ENCODE measurements at regions not wholly inside any gene's neighbourhood (a gene's known extent, or its start where the extent isn't known, plus 50 kb on each side); places are given as distances from the start of the nearest gene placed in this dataset.

- TF ChIP-seq CTCF (IDR thresholded peaks at IDR 0.05; ENCODE audit: insufficient read depth, low read length) (no peak), GABPA (IDR thresholded peaks at IDR 0.05; ENCODE audit: low read depth) (no peak), REST (IDR thresholded peaks at IDR 0.05; ENCODE audit: insufficient replicate concordance, low read depth) (no peak), POLR2AphosphoS5 (IDR thresholded peaks at IDR 0.05; ENCODE audit: low read depth) (no peak), SPI1 (IDR thresholded peaks at IDR 0.05; ENCODE audit: borderline replicate concordance, low read depth) (no peak)
These were observed 180.8 kb downstream of the KLHL28 start for GRCh38 chr14:44780989-44781388.

GRCh38 chr14:44778604-44779003 is 183.1 kb downstream of the KLHL28 start:
- no peaks in the 10 kb centered on the region for H3K27me3 ChIP-seq (ENCODE audit: insufficient read depth, poor library complexity, severe bottlenecking)
- no peak overlapping the region for H3K4me3 ChIP-seq (replicated peaks; ENCODE audit: insufficient read depth, low read length)
- DNase-seq (ENCODE audit: low read depth in 1 of 2, low spot score in 1 of 2): no peak
- no peak for TF ChIP-seq REST (IDR thresholded peaks at IDR 0.05; ENCODE audit: insufficient replicate concordance, low read depth)
- no peak overlapping the region for H3K27ac ChIP-seq (replicated peaks)

More at GRCh38 chr14:44780989-44781388, 180.8 kb downstream of the KLHL28 start:
- Histone ChIP-seq H3K4me3 (replicated peaks; ENCODE audit: insufficient read depth, low read length) (no peak overlapping the region), H3K27ac (replicated peaks) (no peak overlapping the region), H3K27me3 (ENCODE audit: insufficient read depth, poor library complexity, severe bottlenecking) (no peaks in the 10 kb centered on the region)
- no peak for DNase-seq (ENCODE audit: low read depth in 1 of 2, low spot score in 1 of 2)

GRCh38 chr14:44777584-44777983 is 184.2 kb downstream of the KLHL28 start:
- DNase-seq (ENCODE audit: low read depth in 1 of 2, low spot score in 1 of 2): no peak
- Histone ChIP-seq H3K4me3 (replicated peaks; ENCODE audit: insufficient read depth, low read length) (no peak overlapping the region), H3K27ac (replicated peaks) (no peak overlapping the region), H3K27me3 (ENCODE audit: insufficient read depth, poor library complexity, severe bottlenecking) (no peaks in the 10 kb centered on the region)
- no peak for TF ChIP-seq REST (IDR thresholded peaks at IDR 0.05; ENCODE audit: insufficient replicate concordance, low read depth)
- no peak for TF ChIP-seq POLR2AphosphoS5 (IDR thresholded peaks at IDR 0.05; ENCODE audit: low read depth)
- no peak for TF ChIP-seq CTCF (IDR thresholded peaks at IDR 0.05; ENCODE audit: insufficient read depth, low read length)
- TF ChIP-seq SPI1 (IDR thresholded peaks at IDR 0.05; ENCODE audit: borderline replicate concordance, low read depth): no peak
- no peak for TF ChIP-seq GABPA (IDR thresholded peaks at IDR 0.05; ENCODE audit: low read depth)

- Histone ChIP-seq H3K27ac (replicated peaks) (no peak overlapping the region), H3K27me3 (ENCODE audit: insufficient read depth, poor library complexity, severe bottlenecking) (no peaks in the 10 kb centered on the region), H3K4me3 (replicated peaks; ENCODE audit: insufficient read depth, low read length) (no peak overlapping the region)
- no peak for DNase-seq (ENCODE audit: low read depth in 1 of 2, low spot score in 1 of 2)
- TF ChIP-seq POLR2AphosphoS5 (IDR thresholded peaks at IDR 0.05; ENCODE audit: low read depth) (no peak), SPI1 (IDR thresholded peaks at IDR 0.05; ENCODE audit: borderline replicate concordance, low read depth) (no peak), GABPA (IDR thresholded peaks at IDR 0.05; ENCODE audit: low read depth) (no peak), CTCF (IDR thresholded peaks at IDR 0.05; ENCODE audit: insufficient read depth, low read length) (no peak)
These were observed 186.5 kb downstream of the KLHL28 start for GRCh38 chr14:44775248-44775647.

Data from HL-60 (cell line).